ENCODE measurements at regions not wholly inside any gene's neighbourhood (a gene's known extent, or its start where the extent isn't known, plus 50 kb on each side); places are given as distances from the start of the nearest gene placed in this dataset.

- TF ChIP-seq CTCF (IDR thresholded peaks at IDR 0.05) (no peak), REST (IDR thresholded peaks at IDR 0.05; ENCODE audit: insufficient read depth in 1 of 2, low read depth in 2 of 2, low read length in 1 of 2) (no peak), TCF7L2 (IDR thresholded peaks at IDR 0.05; ENCODE audit: low read depth, low read length) (no peak), SIN3A (IDR thresholded peaks at IDR 0.05; ENCODE audit: borderline replicate concordance, insufficient read depth, low read depth, low read length) (no peak), POLR2AphosphoS5 (IDR thresholded peaks at IDR 0.05; ENCODE audit: low read depth, low read length) (no peak)
Measured at GRCh38 chr3:148078658-148079057, 619.0 kb upstream of the AGTR1 start.

All from Panc1 (cell line).